ENCODE measurements at regions not wholly inside any gene's neighbourhood (a gene's known extent, or its start where the extent isn't known, plus 50 kb on each side); places are given as distances from the start of the nearest gene placed in this dataset.

DNA sequence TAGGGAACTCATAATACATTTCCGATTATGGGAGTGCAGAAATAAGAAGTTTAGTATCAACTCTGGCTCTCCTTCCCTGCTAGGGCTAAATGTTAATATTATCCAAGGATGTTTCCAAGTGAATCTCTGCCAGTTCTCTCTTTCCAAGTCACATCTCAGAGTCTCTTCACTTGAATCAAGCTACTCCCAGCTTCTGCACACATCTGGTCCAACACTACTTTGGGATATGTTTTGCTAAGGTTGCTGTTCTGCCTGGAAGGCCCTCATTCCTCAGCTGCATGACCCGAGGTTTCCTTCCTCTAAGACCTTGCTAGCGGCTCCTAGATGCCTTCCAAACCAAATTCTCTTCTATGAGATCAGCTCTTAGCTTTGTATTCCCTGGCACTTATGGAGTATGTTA, 331.8 kb downstream of the GJA1 start:
- CTCF ChIA-PET (ENCODE audit: low intra/inter-chr PET ratio), result no interaction called here
- H3K4me1 ChIP-seq (replicated peaks in 1 of 2; ENCODE audit: control insufficient read depth in 2 of 2, insufficient read depth in 2 of 2, low read length in 2 of 2), result no peaks in the 10 kb centered on the region
- no peak overlapping the region for H3K9ac ChIP-seq (ENCODE audit: insufficient read depth in 1 of 2, low read depth in 2 of 2, low read length in 2 of 2)
- BruUV-seq (replicated peaks), result no TSS peak
- in situ Hi-C loops (cut with MboI) (no loop called here), intact Hi-C loops (cut with micrococcal nuclease) (no loop called here)
- no peaks in the 10 kb centered on the region for H3K36me3 ChIP-seq (ENCODE audit: control insufficient read depth, insufficient read depth, low read length)
- H3K9me3 ChIP-seq (replicated peaks; ENCODE audit: control insufficient read depth, insufficient read depth, low read depth, low read length), result no peaks in the 10 kb centered on the region
- no peaks in the 10 kb centered on the region for H3K79me2 ChIP-seq (ENCODE audit: control insufficient read depth, insufficient read depth, low read length)
- WGBS (ENCODE audit: insufficient coverage, low coverage, missing lambda C conversion rate), result 0% methylated on average over 3 of the region's 3 CpGs
- TF ChIP-seq CAMTA2 (CRISPR knock-in tag; conservative IDR thresholded peaks at IDR 0.05), result no peak
- no peak for TF ChIP-seq PTBP1 (IDR thresholded peaks at IDR 0.05; ENCODE audit: low read depth, low read length)
- TF ChIP-seq DDX20 (tag; IDR thresholded peaks at IDR 0.05; ENCODE audit: low read depth), result no peak
- no peak for TF ChIP-seq SMC3 (conservative IDR thresholded peaks at IDR 0.05; ENCODE audit: insufficient read depth, low read depth, low read length)
- TF ChIP-seq USF2 (CRISPR knock-in tag; IDR thresholded peaks at IDR 0.05), result no peak
- TF ChIP-seq ZNF764 (CRISPR knock-in tag; IDR thresholded peaks at IDR 0.05; ENCODE audit: low read depth), result no peak
- TF ChIP-seq POU5F1 (IDR thresholded peaks at IDR 0.05; ENCODE audit: borderline replicate concordance, low read depth, low read length, partially characterized antibody), result no peak
- no peak for TF ChIP-seq SUPT5H (IDR thresholded peaks at IDR 0.05)
- no peak for TF ChIP-seq NFYB (IDR thresholded peaks at IDR 0.05; ENCODE audit: extremely low read depth, insufficient read length)
- TF ChIP-seq, protein P1, sequence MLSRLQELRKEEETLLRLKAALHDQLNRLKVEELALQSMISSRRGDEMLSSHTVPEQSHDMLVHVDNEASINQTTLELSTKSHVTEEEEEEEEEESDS (CRISPR knock-in tag; IDR thresholded peaks at IDR 0.05), result no peak
- TF ChIP-seq, protein P2, sequence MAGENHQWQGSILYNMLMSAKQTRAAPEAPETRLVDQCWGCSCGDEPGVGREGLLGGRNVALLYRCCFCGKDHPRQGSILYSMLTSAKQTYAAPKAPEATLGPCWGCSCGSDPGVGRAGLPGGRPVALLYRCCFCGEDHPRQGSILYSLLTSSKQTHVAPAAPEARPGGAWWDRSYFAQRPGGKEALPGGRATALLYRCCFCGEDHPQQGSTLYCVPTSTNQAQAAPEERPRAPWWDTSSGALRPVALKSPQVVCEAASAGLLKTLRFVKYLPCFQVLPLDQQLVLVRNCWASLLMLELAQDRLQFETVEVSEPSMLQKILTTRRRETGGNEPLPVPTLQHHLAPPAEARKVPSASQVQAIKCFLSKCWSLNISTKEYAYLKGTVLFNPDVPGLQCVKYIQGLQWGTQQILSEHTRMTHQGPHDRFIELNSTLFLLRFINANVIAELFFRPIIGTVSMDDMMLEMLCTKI (IDR thresholded peaks at IDR 0.05; ENCODE audit: partially characterized antibody), result no peak
- TF ChIP-seq, protein P3, sequence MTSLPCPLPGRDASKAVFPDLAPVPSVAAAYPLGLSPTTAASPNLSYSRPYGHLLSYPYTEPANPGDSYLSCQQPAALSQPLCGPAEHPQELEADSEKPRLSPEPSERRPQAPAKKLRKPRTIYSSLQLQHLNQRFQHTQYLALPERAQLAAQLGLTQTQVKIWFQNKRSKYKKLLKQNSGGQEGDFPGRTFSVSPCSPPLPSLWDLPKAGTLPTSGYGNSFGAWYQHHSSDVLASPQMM (CRISPR knock-in tag; IDR thresholded peaks at IDR 0.05), result no peak
- no peak for TF ChIP-seq ZNF655 (CRISPR knock-in tag; IDR thresholded peaks at IDR 0.05)
- DNase-seq (ENCODE audit: extremely low read depth in 1 of 4, low spot score in 3 of 4) (no peak), FAIRE-seq (no peak), ATAC-seq (no peak)
- no peak overlapping the region for H2AFZ ChIP-seq (ENCODE audit: low read depth, low read length)
- no peak overlapping the region for H3K4me3 ChIP-seq
- no peaks in the 10 kb centered on the region for H4K20me1 ChIP-seq (replicated peaks; ENCODE audit: control insufficient read depth, insufficient read depth, low read length)
- no peak overlapping the region for H3K27ac ChIP-seq (ENCODE audit: extremely low read depth, low read depth, low read length)
- H3K4me2 ChIP-seq (ENCODE audit: insufficient read depth, low read length), result no peak overlapping the region
- POLR2A ChIA-PET, result no interaction called here
- no peaks in the 10 kb centered on the region for H3K27me3 ChIP-seq (ENCODE audit: control insufficient read depth in 2 of 2, insufficient read depth in 2 of 2, low read length in 2 of 2)
- H3K9me1 ChIP-seq (ENCODE audit: control insufficient read depth, insufficient read depth, low read length), result no peaks in the 10 kb centered on the region

Data from K562 (cell line).